ENCODE measurements at regions not wholly inside any gene's neighbourhood (a gene's known extent, or its start where the extent isn't known, plus 50 kb on each side); places are given as distances from the start of the nearest gene placed in this dataset.

DNA sequence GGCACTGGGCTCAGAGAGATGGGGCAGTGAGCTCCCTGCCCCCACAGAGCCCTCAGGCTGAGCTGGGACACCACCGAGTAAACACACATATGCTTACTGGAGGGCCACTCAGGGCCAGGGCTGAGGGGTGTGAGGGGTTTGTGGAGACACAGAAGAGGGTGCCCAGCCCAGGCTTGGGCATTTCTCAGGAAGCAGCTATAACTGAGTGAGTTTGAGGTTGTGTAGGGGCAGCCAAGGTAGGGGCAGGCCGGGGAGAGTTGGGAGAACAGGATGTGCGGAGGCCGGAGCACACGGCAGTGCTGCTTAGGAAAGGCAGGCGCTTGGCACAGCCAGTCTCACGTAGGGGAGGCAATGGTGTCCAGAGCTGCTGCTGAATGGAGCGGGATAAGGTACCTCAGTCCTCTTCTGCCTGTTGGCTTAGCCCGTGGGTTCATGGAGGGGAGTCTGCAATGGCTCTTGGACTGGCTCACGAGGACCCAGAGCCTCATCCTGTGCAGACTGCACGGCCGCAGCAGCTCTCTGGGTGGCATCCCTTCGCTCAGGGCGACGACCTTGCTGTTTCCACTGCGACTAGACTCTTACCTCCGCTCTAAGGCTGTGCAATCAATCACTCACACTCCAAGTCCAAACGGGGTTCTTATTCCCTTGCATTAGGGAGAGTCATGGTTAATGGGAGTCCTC lies 466.1 kb upstream of the HS6ST1 start:
- DNase-seq, result no peak

DNA sequence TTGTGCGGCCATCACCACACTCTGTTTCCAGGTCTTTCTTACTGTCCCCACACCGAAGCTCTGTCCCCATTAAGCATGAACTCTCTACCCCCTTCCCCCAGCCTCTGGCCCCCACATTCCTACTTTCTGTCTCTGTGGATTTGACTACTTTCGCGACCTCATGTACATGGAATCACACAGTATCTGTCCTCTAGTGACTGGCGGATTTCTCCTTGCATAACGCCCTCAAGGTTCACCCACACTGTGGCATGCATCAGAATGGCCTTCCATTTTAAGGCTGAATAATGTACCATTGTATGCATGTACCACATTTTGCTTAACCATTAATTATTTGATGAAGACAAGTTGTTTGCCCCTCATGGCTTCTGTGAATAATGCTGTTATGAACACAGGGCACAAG lies 467.6 kb upstream of the HS6ST1 start:
- DNase-seq, result no peak

DNA sequence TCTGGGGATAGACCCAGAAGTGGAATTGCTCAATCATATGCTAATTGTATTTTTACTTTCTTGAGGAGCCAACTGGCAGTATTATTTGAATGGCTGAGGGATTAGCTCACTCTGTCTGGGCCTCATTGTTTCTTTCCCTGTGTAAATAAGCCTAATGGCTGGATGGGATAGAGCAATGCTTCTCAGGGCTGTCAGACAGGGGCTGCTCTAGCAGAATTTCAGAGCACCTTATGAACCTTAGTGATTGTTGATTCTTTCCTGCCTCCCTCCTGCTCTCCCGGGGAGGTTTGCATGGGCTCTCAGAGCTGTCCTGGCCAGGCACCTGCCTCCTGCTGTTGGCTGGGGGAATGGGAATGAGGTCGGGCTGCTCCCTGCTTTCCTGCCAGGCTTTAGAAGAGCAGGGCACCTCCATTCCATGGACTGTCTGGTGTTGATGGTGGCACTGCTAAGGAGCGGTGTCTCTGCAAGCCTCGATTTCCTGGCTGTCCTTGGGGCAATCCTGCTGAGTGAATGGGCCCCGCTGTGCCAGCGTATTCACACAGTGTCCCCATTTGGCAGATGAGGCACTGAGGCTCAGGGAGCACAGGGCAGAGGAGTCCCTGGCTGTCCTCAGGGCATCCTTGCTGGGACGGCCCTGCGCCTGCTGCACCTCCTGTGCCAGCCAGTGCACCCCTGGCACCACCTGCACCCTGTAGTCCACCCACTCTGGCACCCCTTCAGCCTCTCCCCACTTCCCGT lies 468.2 kb upstream of the HS6ST1 start:
- no peak for DNase-seq

DNA sequence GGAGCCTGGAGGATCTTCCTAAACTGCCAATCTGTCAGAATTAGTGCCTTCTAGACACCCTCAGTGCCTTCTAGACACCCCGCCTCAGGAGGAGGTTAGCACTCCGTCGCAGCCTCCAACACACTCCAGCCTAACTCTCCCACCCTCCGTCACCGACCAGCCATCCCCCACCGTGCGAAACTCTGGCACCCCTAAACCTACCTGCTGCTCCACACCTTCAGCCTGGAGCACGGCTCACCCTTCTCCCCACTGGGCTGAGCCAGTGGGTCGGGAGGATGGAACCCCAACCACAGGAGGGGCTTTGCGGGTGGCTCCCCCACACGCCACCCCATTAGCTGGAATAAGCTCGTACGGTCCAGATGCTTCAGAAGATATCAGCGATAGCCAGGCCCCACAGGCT lies 468.9 kb upstream of the HS6ST1 start:
- DNase-seq, result no peak

DNA sequence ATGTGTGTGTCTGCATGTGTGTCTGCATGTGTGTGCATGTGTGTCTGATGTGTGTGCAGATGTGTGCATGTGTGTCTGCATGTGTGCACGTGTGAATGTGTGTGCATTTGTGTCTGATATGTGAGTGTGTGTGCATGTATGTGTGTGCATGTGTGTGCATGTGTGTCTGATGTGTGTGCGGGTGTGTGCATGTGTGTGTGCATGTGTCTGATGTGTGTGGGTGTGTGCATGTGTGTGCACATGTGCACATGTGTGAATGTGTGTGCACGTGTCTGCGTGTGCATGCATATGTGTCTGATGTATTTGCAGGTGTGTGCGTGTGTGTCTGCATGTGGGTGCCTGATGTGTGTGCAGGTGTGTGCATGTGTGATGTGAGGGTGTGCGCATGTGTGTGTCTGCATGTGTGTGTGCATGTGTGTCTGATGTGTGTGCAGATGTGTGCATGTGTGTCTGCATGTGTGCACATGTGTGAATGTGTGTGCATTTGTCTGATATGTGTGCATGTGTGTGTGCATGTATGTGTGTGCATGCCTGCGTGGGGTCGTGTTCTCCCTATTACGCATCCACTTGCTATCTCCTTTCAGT lies 470.1 kb upstream of the HS6ST1 start:
- DNase-seq, result no peak

DNA sequence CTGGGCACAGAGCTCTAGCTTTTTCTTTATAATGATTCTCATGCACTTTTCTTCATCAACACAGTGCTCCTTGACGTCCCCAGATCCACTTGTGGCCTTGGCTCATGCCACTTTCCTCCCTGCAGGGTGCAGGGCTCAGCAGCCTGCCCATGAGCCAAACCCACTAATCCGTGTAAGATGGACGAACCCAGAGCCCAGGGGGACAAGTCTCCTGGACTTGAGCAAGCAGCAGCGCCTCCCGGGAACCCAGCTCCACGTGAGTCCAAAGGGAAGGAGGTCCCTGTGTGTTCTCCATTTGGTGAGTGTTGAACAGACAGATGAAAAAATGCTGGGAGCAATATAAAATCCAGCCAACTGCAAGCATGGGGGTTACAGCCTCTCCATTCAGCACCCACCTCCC lies 470.6 kb upstream of the HS6ST1 start:
- no peak for DNase-seq

DNA sequence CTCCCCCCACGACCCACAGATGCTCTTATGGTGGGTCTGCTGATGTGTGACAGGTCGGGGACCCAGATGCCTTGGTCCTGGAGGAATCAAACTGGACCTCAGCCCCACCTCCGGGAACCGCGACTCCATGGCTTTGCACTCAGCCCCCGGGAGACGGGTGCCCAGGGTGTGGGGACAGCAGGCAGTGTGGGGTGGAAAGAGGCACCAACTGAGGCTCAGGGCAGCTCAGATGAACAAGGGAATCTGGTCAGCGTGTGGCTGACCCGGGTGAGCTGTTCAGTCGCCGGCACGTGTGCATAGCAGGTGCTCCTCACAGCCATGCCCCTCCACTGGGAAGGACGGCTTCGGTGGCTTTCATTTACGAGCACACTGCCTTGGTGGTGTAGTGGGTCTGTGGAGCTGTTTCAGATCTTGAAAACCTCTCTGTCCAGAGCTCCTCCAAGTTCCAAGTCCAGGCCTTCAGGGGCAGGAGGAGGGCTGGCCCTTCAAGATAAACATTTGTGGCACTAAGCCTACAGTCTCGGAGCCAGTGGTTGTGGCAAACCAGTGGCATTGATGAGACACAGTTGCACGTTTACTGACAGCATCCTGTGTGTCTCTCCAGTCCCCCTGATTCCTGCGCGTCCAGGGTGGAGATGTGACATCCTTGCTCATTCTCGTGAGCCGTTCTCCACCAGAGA lies 471.2 kb upstream of the HS6ST1 start:
- DNase-seq, result no peak

DNA sequence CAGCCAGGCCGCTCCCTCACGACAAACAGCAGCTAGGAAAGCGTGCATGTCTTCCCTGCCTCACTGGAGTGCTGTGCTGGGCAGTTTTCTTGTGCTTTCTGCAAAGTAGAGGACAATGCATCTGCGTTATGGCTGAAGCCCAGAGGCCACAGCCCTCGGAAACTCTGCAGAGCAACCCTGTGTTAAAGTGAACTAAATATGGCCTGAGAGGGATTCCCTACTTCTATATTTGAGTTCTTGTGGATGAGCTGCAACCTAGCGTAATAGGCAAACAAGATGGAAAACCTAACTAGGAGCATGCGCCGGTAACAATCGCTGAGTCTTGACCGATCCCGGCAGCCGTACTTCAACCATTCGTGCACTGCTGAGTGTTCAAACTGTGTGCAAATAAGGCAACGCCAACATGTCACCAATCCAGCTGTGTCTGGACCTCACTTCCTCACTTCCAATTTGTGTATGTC lies 471.9 kb upstream of the HS6ST1 start:
- DNase-seq, result no peak

DNA sequence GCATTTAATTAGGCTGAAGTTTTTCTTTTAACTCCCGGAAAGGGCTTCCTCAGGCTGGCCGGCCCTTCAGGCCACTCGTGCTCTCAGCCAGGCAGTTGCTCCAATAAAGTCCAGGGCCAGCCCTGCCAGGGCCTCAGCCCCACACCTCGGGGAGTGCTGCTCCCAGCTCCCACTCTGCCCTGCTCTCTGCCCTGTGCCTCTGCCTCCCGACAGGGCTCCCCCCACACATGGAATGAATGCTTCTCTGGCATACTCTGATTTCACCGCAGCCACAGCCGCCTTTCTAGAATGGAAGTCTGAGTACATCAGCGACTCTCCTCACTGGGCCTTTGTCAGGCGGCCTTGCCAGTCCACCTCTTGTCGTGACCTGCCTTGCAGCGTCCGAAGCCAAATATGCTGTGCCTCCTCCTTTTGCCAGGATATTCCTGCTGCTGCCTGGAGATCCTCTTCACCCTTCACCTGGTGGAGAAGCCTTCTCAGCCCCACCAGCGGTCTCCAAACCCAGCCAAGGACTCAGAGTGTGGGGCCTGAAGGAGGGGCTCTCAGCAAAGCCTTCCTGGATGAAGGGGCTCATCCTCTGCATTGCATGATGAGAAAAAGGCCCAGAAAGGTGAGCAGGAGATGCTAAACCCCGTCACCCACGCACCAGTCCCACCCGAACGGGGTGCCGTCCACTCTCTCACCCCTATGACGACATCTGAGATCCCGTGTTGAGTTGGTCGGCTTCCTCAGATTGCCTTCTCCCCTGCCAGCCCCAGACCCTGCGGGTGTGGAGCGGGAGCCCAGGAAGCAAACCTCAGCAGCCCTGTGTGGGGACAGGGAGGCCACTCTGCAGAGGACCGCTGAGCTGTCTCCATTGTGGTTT lies 472.7 kb upstream of the HS6ST1 start:
- no peak for DNase-seq

DNA sequence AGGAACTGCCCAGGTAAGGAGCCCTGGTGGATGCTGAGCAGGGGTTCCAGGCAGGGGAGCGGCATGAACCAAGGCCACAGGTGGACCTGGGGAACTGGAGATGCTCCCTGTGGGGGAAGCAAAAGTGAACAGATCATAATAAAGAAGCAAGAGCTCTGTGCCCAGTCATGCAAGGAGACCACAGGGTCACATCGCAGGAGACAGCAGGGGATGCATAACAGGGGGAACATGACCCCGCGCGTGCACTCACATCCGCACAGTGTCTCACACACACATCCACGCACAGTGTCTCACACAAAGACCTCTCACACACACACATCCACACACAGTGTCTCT lies 473.3 kb upstream of the HS6ST1 start:
- no peak for DNase-seq

DNA sequence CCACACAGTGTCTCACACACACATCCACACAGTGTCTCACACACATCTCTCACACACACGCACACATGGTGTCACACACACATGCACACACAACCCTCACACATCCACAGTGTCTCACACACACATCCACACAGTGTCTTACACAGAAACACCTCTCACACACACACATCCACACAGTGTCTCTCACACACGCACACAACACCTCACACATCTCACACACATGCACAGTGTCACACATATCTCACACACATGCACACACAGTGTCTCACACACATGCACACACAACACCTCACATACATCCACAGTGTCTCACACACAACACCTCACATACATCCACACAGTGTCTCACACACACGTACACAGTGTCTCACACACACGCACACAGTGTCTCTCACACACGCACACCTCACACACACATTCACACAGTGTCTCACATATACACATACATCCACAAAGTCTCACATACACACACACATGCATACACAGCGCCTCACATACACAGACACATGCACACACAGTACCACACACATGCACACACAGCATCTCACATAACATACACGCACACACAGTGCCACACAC lies 473.9 kb upstream of the HS6ST1 start:
- no peak for DNase-seq

DNA sequence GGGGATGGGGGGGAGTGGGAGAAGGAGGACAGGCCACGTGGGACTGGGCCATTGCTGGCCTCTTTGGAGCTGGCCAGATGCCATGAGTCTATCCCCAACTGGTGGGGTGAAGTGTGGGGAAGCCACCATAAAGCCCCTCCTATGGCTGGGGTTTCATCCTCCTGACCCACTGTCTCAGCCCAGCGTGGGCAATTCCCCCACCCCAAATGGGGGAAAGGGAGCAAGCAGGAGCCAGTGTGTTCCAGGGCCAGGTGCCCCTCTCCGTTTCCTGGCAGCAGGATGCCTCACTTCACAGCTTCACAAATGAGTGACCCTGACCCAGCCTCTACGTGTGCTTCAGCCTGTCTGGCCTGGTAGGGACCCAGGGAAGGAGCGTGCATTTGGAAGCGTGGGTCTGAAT lies 474.7 kb upstream of the HS6ST1 start:
- no peak for DNase-seq

DNA sequence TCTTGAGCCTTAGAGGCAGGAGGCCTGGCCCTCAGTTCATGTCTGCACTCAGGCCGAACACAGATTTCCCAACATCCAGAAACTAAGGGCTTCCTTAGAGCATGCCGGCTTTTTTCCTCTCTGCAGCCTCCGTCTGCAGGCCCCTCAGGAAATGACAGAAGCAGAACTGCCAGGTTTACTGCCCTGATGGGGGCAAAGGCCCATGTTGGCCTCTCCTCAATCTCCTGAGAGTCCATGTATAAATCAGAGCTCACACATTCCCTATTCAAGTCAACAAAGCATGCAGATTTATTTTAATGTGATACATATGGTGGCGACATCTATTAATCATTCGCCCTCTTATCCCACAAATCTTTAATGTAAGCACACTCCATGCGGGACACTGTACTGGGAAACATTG lies 475.6 kb upstream of the HS6ST1 start:
- DNase-seq, result no peak

DNA sequence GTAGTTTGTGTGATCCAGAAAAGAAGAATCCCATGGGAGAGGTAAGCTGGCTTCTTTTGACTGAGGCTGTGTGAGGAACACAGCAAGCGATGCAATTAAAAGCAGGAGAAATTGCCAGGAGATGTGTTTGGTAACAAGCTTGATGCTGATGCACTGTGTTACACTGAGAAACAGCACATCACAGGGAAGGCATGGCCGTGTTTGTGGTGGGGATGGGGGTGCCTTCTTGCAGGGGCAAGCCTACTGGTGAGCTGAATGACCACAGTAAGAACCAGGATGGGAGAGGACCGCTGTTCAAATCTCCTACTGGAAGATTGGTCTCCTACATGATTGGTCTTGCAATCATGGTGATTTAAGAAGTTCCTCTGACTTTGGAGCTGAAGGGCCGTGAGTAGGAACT lies 477.7 kb upstream of the HS6ST1 start:
- no peak for DNase-seq

DNA sequence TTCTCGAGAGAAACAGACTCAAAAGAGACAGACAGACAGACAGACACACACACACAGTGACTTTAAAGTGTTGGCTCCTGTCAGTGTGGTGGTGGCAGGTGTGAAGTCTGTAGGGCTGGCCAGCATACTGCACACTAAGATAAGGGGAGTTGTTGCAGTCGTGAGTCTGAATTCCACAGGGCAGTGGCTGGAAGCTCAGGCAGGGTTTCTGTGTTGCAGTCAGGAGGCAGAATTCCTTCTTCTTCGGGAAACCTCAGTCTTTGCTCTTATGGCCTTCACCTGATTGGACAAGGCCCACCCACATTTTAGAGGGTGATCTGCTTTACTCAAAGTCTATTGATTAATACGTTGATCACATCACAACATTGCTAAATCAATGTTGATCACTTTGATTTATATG lies 478.4 kb upstream of the HS6ST1 start:
- DNase-seq, result no peak

DNA sequence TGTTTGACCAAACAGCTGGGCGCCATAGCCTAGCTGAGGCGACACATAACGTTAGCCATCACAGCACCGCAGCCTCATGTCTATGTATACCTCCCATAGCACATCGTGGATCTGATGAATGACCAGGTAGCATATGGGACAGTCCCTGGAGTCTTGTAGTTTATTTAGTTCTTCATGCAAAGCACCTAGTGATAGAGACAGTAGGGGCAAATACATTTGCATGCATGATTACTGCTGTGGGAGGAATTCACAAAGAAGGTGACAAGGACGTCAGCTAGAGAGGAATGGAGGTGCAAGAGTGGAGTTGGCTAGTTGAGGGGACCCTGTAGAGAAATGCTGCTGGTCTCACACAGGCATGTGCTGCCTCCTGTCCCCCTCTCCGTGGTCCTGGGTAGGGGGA lies 478.9 kb upstream of the HS6ST1 start:
- DNase-seq, result no peak

DNA sequence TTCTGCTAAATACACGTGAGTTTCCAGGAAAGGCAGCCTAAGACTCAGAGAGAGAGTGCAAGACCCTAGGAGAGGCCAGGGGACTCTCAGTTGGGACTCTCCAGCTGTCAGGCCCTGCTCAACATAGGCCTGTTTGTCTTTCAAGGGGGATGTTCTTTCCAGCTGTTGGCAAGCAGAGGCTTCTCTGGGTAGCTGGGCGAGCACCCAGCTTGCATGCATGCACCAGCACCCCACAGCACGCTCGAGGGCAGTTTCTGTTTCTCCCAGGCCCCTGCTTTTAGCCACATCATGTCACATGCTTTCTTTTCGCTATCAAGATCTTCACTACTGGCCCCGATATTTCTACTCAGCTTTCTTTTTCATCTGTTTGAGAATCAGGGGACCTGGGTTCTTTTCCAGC lies 479.3 kb upstream of the HS6ST1 start:
- DNase-seq, result no peak

DNA sequence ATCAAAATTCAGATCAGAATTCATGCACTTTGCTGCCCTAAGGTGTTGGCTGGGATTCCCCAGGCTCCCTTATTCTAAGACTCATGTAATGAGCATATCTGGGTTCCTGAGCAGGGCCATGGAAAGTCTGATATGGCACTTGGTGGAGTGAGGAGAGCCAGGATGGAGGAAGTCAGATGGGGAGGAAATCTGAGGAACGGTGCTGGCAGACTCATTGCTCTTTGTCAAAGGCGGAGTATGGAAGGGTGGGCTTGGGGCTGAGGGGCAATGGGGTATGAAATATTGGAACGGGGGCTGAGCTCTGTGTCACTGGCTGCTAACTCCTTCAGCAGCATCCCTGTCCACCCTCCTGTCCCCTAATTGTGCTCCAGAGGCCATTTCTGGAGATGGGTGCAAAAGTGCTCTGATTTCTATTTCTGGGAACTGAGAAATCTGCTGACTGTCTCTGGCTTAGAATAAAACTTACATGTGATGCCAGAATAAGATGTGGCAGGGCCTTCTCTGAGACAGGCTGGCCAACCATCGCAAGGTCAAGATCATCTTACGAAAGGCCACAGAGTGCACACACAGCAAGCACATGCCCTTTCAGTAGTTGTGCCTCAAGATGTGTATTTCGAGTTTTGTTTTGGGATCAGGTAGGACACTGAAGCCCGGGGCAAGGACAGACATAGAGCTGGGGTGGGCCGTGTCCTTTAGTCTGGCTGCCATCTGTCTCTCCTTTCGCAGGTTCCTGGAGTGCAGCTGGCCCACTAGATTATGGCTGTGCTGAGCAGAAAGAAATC lies 480.0 kb upstream of the HS6ST1 start:
- DNase-seq, result peak; percentile 15

DNA sequence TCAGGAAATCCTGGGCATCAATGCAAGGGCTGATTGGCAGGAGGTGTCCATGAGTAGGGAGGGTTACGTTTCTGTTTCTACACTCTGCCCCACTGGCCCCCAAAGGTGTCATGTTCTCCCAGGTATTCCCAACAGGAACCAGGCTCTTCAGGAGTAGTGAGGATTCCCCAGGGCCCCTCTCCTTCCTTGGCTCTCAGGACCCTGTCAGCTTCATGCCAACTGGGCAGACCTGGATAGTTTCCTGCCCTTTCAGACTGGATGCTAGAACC lies 480.6 kb upstream of the HS6ST1 start:
- DNase-seq, result peak; percentile 16

DNA sequence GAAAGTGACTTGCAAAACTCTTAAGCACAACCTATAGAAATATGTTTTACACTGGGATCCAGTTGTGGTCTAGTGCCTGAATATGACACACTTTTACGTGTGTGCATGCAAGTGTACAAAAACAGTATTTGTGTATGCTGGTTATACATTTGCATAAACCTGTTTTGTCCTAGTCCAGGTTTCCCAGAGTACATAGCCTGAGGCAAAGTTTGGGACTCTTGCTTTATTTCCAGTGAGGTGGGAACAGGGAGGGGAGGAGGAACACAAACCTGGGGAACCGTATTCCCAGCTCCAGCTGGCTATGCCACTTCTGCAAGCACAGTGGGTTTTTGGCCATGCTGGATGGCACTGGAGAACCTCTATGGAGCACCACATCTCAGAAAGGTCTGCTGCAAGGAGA lies 481.1 kb upstream of the HS6ST1 start:
- DNase-seq, result no peak

DNA sequence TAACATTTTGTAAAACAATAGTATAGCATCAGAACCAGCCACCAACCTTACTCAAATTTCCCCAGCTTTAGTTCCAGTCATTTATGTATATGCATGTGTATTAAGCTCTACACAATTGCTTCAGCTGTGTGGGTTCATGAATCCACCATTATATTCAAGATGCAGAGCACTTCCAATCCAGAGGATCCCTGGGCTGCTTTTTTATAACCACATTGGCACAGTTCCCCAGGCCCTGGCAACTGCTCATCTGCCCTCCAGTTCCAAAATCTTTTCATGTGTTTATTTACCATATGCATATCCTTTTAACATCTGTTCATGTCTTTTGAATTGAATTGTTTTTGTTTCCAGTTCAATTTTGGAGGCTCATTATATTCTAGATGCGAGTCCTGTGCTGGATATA lies 482.9 kb upstream of the HS6ST1 start:
- DNase-seq, result peak; percentile 66

DNA sequence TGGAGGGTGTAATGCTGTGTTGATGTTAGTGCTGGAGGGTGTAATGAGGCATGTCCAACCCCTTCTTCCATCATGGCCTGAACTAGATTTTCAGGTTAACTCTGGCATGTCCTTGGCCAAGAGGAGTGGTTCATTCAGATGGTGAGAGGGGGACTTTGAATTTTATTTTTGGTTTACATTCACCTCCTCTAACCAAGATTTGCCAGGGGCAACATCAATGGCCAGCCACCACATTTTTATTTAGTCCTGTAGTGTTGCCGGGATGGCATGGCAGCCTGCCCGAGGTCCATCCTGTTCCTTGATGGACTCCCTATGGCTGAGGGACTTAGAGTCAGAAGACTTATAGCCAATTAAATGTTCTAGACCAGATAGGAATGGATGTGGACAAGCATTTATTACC lies 484.6 kb upstream of the HS6ST1 start:
- DNase-seq, result no peak
